HG03135 (cell line): ENCODE measurements at regions not wholly inside any gene's neighbourhood (a gene's known extent, or its start where the extent isn't known, plus 50 kb on each side); places are given as distances from the start of the nearest gene placed in this dataset.

Experiments used
- ATAC-seq: cut with Tn5 transposase; IDR thresholded peaks from one replicate; pipeline ENCODE4 v1.9.1; 2021; ENCODE audit warnings: mild to moderate bottlenecking, moderate library complexity; ENCODE audit not compliant: unreplicated experiment

- no peak for ATAC-seq
Measured at GRCh38 chr3:188053710-188054380, 100.1 kb upstream of the LPP start.

DNA sequence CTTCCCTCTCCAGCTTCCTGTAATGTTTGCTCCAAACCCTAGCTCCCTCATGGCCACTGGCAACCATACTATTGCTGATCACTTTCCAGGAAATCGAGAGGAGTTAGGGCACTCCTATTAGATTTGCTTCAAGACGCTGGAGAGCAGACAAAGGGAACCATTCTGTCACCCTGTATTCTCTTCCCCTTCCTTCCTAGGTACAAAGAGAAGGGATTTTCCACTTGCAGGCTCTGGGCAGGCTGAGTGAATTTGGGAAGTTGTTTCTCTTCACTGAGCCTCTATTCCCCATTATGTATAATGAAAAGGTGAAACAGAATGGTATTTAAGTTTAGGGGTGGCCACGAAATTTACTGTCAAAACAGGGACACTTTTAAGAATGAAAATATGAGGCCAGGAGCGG is 99.4 kb upstream of the LPP start:
- ATAC-seq: no peak

- ATAC-seq: no peak
Measured at GRCh38 chr3:188055388-188055787, 98.6 kb upstream of the LPP start.

DNA sequence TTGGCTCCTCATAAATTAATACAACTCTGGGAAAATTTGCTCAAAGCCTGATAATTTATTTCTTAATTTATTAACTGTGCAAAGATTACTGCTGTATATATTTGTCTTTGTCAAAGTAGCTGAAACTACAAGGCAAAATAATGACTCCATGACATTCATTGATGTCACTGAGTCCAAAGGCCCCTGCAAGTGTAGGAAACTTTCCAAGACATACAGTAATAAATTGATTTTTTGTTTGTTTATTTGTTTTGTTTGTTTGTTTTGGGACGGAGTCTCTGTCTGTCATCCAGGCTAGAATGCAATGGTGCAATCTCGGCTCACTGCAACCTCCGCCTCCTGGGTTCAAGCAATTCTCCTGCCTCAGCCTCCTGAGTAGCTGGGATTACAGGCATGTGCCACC is 96.8 kb upstream of the LPP start:
- no peak for ATAC-seq

DNA sequence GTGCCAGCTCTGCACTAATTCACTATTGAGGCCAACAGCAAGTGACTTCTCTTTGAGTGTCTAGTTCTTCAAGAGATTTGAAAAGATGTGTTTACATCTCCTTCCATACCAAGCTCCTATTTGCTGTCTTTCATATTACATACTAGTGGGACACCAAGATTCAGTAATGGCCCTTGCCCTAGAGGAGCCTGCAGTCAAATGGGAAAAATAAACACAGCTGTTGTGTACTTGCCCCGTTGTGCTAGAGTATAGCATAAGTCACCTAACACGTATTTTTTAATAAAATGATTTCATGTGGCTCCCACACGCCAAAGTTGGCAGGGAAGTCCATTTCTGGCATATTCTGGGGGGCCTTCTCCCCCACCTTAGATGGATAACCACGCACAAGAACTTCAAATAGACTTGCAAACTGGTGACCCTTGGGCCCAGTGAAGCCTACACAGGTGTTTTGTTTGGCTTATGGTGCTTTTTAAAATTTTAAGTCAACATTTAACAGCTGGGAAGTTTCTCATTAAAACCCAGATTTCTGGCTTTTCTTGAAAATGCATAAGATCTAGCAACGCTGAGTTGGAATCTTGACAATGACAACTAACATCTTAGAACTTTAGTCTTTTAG is 95.3 kb upstream of the LPP start:
- no peak for ATAC-seq

DNA sequence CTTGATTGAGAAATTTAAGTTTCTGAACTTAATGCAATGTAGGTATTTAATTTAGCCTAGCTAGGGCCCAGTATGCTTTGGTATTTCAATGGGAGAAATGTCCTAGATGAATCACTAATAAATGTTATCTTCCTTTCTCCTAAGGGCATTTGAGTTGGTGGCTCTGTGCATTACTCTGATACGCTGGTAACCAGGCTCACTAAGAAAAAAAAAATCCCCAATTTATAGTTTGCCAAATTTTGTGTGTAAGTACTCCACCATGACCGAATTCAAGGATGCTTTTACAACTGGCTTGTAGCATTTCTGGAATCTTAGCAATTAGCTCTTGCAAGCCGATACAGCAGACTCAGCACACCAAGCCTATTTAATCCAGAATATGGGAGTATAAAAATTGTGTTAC is 94.6 kb upstream of the LPP start:
- ATAC-seq: no peak

- ATAC-seq: no peak
Measured at GRCh38 chr3:188060264-188060835, 93.6 kb upstream of the LPP start.

GRCh38 chr3:188060840-188061544 is 93.0 kb upstream of the LPP start:
- no peak for ATAC-seq

DNA sequence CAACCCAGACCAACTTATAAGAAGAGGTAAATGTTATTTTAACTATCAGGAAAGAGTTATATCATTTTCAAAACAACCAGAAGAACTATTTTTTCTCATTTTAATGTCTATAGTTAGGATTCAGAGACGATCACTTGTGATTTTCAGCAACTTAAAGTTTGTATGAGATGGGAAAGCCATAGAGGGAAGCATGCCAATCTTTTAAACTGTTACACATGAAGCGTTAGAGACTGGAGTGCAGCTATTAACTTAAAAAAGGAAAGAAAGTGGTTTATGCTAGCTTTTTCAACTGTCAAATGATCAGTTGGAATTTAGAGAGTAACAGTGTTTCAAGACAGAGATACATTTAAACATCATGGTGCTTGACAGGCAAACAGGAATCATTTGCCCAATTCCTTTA is 91.7 kb upstream of the LPP start:
- no peak for ATAC-seq

DNA sequence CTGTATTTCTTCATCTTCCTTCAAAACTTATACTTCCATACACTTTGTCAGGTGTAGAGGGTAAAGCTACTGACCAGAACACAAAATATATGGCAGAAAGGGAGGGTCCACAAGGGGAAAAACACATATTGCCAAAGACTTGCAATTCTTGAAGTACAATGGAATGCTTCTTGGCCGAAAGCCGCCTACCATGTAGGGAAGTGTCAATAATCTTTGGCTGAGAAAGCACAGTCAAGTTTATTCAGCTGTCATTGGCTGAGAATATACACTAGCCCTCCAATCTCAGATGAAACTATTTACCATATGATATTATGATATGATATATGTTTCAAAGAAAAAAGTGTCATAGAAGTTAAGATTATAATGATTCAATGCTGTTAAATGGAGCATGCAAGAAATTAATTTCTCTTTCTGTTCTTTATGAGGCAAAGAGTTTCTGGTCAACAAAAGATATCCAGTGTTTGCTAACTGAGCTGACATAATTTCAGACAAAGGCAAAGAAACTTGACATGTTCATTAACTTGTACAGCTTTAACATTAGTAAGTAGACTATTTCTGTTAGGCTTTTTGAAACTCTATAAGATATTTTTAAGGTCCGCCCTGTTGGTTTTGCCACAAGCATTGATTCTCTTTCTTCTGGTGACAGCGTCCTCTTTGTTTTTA is 89.0 kb upstream of the LPP start:
- ATAC-seq: no peak

DNA sequence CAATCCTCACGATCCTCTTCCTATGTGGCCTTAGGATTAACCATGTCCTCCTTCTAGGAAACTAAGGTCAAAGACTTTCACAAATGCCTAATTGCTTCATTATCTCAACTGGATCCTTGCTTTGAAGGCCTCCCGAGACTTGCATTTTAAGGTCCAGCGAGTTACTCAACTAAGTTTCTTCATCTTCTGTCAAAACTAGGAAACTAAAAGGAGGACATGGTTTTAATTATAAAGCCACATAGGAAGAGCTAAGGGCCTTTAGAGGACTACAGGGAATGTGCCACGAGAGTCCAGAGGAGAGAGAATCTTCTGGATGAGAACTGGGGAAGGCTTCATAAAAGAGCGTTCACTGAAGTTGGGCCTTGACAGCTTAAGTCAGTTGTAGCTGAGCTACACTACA is 87.8 kb upstream of the LPP start:
- no peak for ATAC-seq

DNA sequence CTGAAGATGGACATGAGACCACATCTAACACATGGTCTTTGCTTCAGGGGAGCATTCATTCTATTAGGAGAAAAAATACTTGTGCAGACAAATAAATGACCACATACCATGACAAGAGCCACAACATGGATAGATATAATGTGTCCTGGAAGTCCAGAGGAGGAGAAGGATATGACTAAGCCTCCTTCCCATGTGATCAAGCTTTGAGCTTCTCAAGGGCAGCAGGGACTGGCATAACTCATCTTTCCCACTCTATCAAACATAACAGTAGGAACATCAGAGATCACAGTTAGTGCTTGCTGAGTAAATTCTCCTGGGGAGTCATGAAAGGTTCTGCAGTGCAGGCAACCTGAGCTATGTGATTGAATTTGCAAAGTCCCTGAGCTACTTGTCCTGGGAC is 86.0 kb upstream of the LPP start:
- ATAC-seq: no peak

- ATAC-seq: no peak
Measured at GRCh38 chr3:188068342-188068741, 85.6 kb upstream of the LPP start.

- no peak for ATAC-seq
Measured at GRCh38 chr3:188071636-188072035, 82.3 kb upstream of the LPP start.

GRCh38 chr3:188076176-188076575 is 77.8 kb upstream of the LPP start:
- ATAC-seq: no peak

DNA sequence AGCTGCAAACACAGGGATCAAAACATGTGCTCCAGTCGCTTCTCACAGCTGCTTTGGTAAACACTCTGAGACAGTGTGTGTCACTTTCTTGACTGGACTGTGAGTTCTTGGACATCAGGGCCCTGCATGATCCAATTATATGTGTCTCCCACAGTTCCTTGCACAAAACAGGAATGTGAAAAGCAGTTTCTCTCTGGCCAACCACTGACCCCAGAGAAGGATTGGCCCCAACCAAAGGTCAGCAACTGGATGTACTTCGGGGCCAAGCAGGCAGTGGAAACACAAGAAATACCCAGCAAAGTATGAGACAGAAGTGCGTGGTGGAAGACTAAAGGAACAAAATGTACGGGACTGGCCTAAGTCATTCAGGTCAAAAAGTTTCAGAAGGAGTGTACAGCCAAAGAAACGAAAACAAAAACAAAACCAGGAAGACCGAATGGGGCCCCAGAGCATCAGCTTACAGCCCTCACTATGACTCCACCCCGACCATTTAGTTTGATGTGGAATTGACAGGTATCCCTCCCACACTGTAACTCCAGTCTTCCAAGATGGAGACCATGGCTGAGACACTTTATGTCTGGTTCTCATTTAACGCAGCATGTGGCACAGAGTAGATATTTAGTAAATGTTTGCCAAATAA is 76.7 kb upstream of the LPP start:
- ATAC-seq: no peak

- ATAC-seq: no peak
Measured at GRCh38 chr3:188080091-188080490, 73.9 kb upstream of the LPP start.

- no peak for ATAC-seq
Measured at GRCh38 chr3:188082031-188082430, 71.9 kb upstream of the LPP start.

GRCh38 chr3:188082450-188082849 is 71.5 kb upstream of the LPP start:
- ATAC-seq: no peak

- ATAC-seq: no peak
Measured at GRCh38 chr3:188083011-188083410, 70.9 kb upstream of the LPP start.
